Activated effector memory CD4-positive, alpha-beta T cell treated with Interleukin-2 at 50 U/mL for 16 hours (primary cell): ENCODE measurements at regions not wholly inside any gene's neighbourhood (a gene's known extent, or its start where the extent isn't known, plus 50 kb on each side); places are given as distances from the start of the nearest gene placed in this dataset.

Experiments
- DNase-seq: peaks from one replicate; pipeline ENCODE4 v3.0.0-alpha.2; 2020

GRCh38 chr7:67426654-67427053 lies 430.0 kb downstream of the TYW1 start:
- DNase-seq: no peak

- no peak for DNase-seq
These were observed 433.1 kb downstream of the TYW1 start for GRCh38 chr7:67429735-67430134.

- DNase-seq: no peak
These were observed 436.1 kb downstream of the TYW1 start for GRCh38 chr7:67432536-67433234.

GRCh38 chr7:67435894-67436535 lies 439.4 kb downstream of the TYW1 start:
- DNase-seq: no peak

GRCh38 chr7:67438198-67438882 lies 441.7 kb downstream of the TYW1 start:
- DNase-seq: no peak

GRCh38 chr7:67438913-67439505 lies 442.4 kb downstream of the TYW1 start:
- no peak for DNase-seq

GRCh38 chr7:67440321-67440720 lies 443.7 kb downstream of the TYW1 start:
- no peak for DNase-seq

GRCh38 chr7:67445728-67446127 lies 449.1 kb downstream of the TYW1 start:
- no peak for DNase-seq

GRCh38 chr7:67447297-67447696 lies 450.7 kb downstream of the TYW1 start:
- DNase-seq: no peak

GRCh38 chr7:67448271-67448670 lies 451.6 kb downstream of the TYW1 start:
- DNase-seq: no peak

GRCh38 chr7:67450171-67450570 lies 453.5 kb downstream of the TYW1 start:
- DNase-seq: no peak

- DNase-seq: no peak
These were observed 454.7 kb downstream of the TYW1 start for GRCh38 chr7:67451306-67451705.

GRCh38 chr7:67452516-67453026 lies 455.9 kb downstream of the TYW1 start:
- no peak for DNase-seq

GRCh38 chr7:67453580-67454380 lies 457.1 kb downstream of the TYW1 start:
- no peak for DNase-seq

GRCh38 chr7:67455508-67455907 lies 458.9 kb downstream of the TYW1 start:
- no peak for DNase-seq

GRCh38 chr7:67462781-67463191 lies 466.2 kb downstream of the TYW1 start:
- DNase-seq: no peak

GRCh38 chr7:67463316-67463715 lies 466.7 kb downstream of the TYW1 start:
- no peak for DNase-seq

- no peak for DNase-seq
These were observed 467.4 kb downstream of the TYW1 start for GRCh38 chr7:67463983-67464382.

GRCh38 chr7:67466109-67466508 lies 469.5 kb downstream of the TYW1 start:
- DNase-seq: no peak

GRCh38 chr7:67470256-67470751 lies 473.7 kb downstream of the TYW1 start:
- no peak for DNase-seq

GRCh38 chr7:67475293-67475692 lies 478.7 kb downstream of the TYW1 start:
- DNase-seq: no peak

- DNase-seq: no peak
These were observed 481.4 kb downstream of the TYW1 start for GRCh38 chr7:67478066-67478465.
